Aorta (tissue), 5 donors: ENCODE measurements at regions not wholly inside any gene's neighbourhood (a gene's known extent, or its start where the extent isn't known, plus 50 kb on each side); places are given as distances from the start of the nearest gene placed in this dataset.
"Not testable (repeated sequence)": the region's sequence is repeated elsewhere in the genome, so short reads cannot be mapped to it uniquely, and the experiment has no call there.

Experiments
- ATAC-seq: fragments of 200-7000 bp; cut with Tn5 transposase; one replicate; pipeline ENCODE4 v1.9.1; 2022; ENCODE audit warnings: moderate library complexity; ENCODE audit not compliant: low FRiP score
- DNase-seq, 2 donors: peaks; one replicate each; pipeline ENCODE4 v3.0.0-alpha.2; 2020
- H3K27ac ChIP-seq, 2 donors: one replicate each; pipeline ENCODE4 v1.5.1; 2013; ENCODE audit warnings: low read length in 2 of 2, mild to moderate bottlenecking in 2 of 2, moderate library complexity in 2 of 2, control low read depth in 1 of 2, inconsistent platforms in 1 of 2, low read depth in 1 of 2
- H3K27me3 ChIP-seq, 2 donors: one replicate each; pipeline ENCODE4 v1.6.1; 2013; ENCODE audit warnings: control low read depth in 1 of 2, low read length in 1 of 2, mild to moderate bottlenecking in 1 of 2, moderate library complexity in 1 of 2; ENCODE audit not compliant: insufficient read depth in 2 of 2, control insufficient read depth in 1 of 2
- H3K36me3 ChIP-seq, 2 donors: one replicate each; pipeline ENCODE4 v1.6.1; 2013; ENCODE audit warnings: control low read depth in 1 of 2, low read length in 1 of 2, mild to moderate bottlenecking in 1 of 2; ENCODE audit not compliant: insufficient read depth in 2 of 2, control insufficient read depth in 1 of 2
- H3K4me1 ChIP-seq, 2 donors: one replicate each; pipeline ENCODE4 v1.6.1; 2013; ENCODE audit warnings: low read length in 2 of 2, control low read depth in 1 of 2, mild to moderate bottlenecking in 1 of 2, moderate library complexity in 1 of 2; ENCODE audit not compliant: insufficient read depth in 2 of 2, control insufficient read depth in 1 of 2
- H3K4me3 ChIP-seq, 2 donors: one replicate each; pipeline ENCODE4 v1.5.1; 2013; ENCODE audit warnings: low read length in 2 of 2, control low read depth in 1 of 2, mild to moderate bottlenecking in 1 of 2
- H3K9me3 ChIP-seq: one replicate; pipeline ENCODE4 v1.6.1; 2013; ENCODE audit warnings: mild to moderate bottlenecking, low read length; ENCODE audit not compliant: control insufficient read depth
- WGBS, 2 donors: extraction: QIAGEN DNeasy Blood & Tissue Kit; methylation state at CpG; one replicate each; pipeline ENCODE4 v1.1.7; 2013; 5-methylcytosine and 5-hydroxymethylcytosine counted together
- intact Hi-C, 2 donors: fragments of 100-400 bp; cut with DNase I; formaldehyde crosslinking; loops; one replicate each; pipeline versions ENCODE4 v1.14.2 to v1.15.0; 2022
- donor health status: healthy with polysubstance abuse.
- donor health status: Bipolar disorder and iron deficiency.
- donor health status: DM: no; HTN: no; CAD: no.
- donor health status: DM: no; HTN: no; CAD: no.
- donor health status: DM: yes; HTN: yes; CAD: no.

- Histone ChIP-seq H3K9me3 (no peaks in the 10 kb centered on the region), H3K4me3 (no peak overlapping the region), H3K27ac (no peak overlapping the region), H3K27me3 (no peaks in the 10 kb centered on the region), H3K36me3 (no peaks in the 10 kb centered on the region), H3K4me1 (no peaks in the 10 kb centered on the region)
- no peak for ATAC-seq
- intact Hi-C loops, result no loop called here
- 75 to 76% methylated on average over 11 of the region's 11 CpGs for WGBS, 2 donors
- peak in 1 of 2 donors; percentile 56 for DNase-seq
Observed at GRCh38 chr1:5684791-5685190, 307.4 kb downstream of the NPHP4 start.

GRCh38 chr1:5683446-5683845 is 308.8 kb downstream of the NPHP4 start:
- H3K27ac ChIP-seq, result no peak overlapping the region
- H3K4me1 ChIP-seq, result no peaks in the 10 kb centered on the region
- peak in 1 of 2 donors; percentile 10 for DNase-seq
- H3K27me3 ChIP-seq, result no peaks in the 10 kb centered on the region
- no peaks in the 10 kb centered on the region for H3K36me3 ChIP-seq
- no peak overlapping the region for H3K4me3 ChIP-seq
- ATAC-seq, result no peak
- H3K9me3 ChIP-seq, result no peaks in the 10 kb centered on the region
- intact Hi-C loops, result no loop called here
- WGBS, 2 donors, result 59 to 61% methylated on average over 2 of the region's 2 CpGs

- intact Hi-C loops, result no loop called here
- 60% methylated on average over 16 of the region's 16 CpGs for WGBS, 2 donors
- Histone ChIP-seq H3K27ac (no peak overlapping the region), H3K36me3 (no peaks in the 10 kb centered on the region), H3K4me3 (no peak overlapping the region), H3K4me1 (no peaks in the 10 kb centered on the region), H3K9me3 (no peaks in the 10 kb centered on the region), H3K27me3 (no peaks in the 10 kb centered on the region)
- DNase-seq (peak in 1 of 2 donors; percentile 57), ATAC-seq (no peak)
Observed at GRCh38 chr1:5682626-5683225, 309.5 kb downstream of the NPHP4 start.

GRCh38 chr1:5681654-5682053 is 310.6 kb downstream of the NPHP4 start:
- no peak overlapping the region for H3K27ac ChIP-seq
- H3K9me3 ChIP-seq, result no peaks in the 10 kb centered on the region
- WGBS, 2 donors, result 41 to 42% methylated on average over 6 of the region's 6 CpGs
- intact Hi-C loops, result no loop called here
- H3K27me3 ChIP-seq, result no peaks in the 10 kb centered on the region
- no peak for ATAC-seq
- no peaks in the 10 kb centered on the region for H3K36me3 ChIP-seq
- DNase-seq, result peak in 1 of 2 donors; percentile 44
- H3K4me3 ChIP-seq, result no peak overlapping the region
- H3K4me1 ChIP-seq, result no peaks in the 10 kb centered on the region

- no peak for ATAC-seq
- Histone ChIP-seq H3K4me3 (no peak overlapping the region), H3K4me1 (no peaks in the 10 kb centered on the region), H3K27ac (no peak overlapping the region), H3K9me3 (no peaks in the 10 kb centered on the region), H3K36me3 (no peaks in the 10 kb centered on the region), H3K27me3 (no peaks in the 10 kb centered on the region)
- 61 to 67% methylated on average over 4 of the region's 4 CpGs for WGBS, 2 donors
- no peak for DNase-seq
- intact Hi-C loops, result no loop called here
Observed at GRCh38 chr1:5680600-5680999, 311.6 kb downstream of the NPHP4 start.

GRCh38 chr1:5678759-5679158 is 313.5 kb downstream of the NPHP4 start:
- ATAC-seq, result no peak
- H3K4me1 ChIP-seq, result no peaks in the 10 kb centered on the region
- intact Hi-C loops, result no loop called here
- H3K4me3 ChIP-seq, result no peak overlapping the region
- no peaks in the 10 kb centered on the region for H3K36me3 ChIP-seq
- WGBS, 2 donors, result 73 to 79% methylated on average over 1 of the region's 1 CpG
- DNase-seq, result no peak
- H3K27ac ChIP-seq, result no peak overlapping the region
- no peaks in the 10 kb centered on the region for H3K27me3 ChIP-seq
- no peaks in the 10 kb centered on the region for H3K9me3 ChIP-seq

- H3K9me3 ChIP-seq, H3K4me1 ChIP-seq, intact Hi-C loops, H3K27me3 ChIP-seq, H3K27ac ChIP-seq, H3K36me3 ChIP-seq, ATAC-seq, H3K4me3 ChIP-seq: not testable (repeated sequence)
- WGBS, 2 donors, result 32 to 35% methylated on average over 5 of the region's 5 CpGs
- peak in 1 of 2 donors; percentile 49 for DNase-seq
Observed at GRCh38 chr1:5672355-5672754, 319.9 kb downstream of the NPHP4 start.

- peak in 1 of 2 donors; percentile 37 for DNase-seq
- Histone ChIP-seq H3K9me3 (no peaks in the 10 kb centered on the region), H3K36me3 (no peaks in the 10 kb centered on the region), H3K27me3 (no peaks in the 10 kb centered on the region), H3K4me3 (no peak overlapping the region), H3K4me1 (no peaks in the 10 kb centered on the region), H3K27ac (no peak overlapping the region)
- intact Hi-C loops, result no loop called here
- 44 to 48% methylated on average over 9 of the region's 9 CpGs for WGBS, 2 donors
- no peak for ATAC-seq
Observed at GRCh38 chr1:5670590-5671350, 321.5 kb downstream of the NPHP4 start.
